Left renal cortex interstitium (tissue), 4 donors: ENCODE measurements at regions not wholly inside any gene's neighbourhood (a gene's known extent, or its start where the extent isn't known, plus 50 kb on each side); places are given as distances from the start of the nearest gene placed in this dataset.

Experiments used
- DNase-seq, 4 donors: peaks; one replicate each; pipeline ENCODE4 v3.0.0-alpha.2; 2013; ENCODE audit warnings: low read depth in 4 of 4, low spot score in 2 of 4, missing footprints in 1 of 4

DNA sequence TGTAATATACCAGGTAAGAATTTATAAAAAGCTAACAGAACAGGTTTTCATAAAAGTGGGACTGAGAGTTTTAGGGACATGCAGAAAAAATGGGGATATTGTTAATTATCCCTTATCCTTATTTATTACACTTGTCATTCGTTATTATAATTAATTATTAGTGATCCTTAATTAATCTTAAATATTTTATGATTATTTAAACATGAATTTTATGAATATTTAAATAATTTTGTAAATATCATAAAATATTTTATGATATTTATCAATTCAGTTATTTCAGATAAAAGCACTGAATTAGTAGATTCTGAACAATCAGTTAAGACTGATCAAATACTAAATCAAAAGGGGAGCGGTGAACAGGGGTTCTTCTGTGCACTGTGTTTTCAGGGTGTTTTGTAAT lies 300.1 kb downstream of the PAX1 start:
- DNase-seq: no peak

DNA sequence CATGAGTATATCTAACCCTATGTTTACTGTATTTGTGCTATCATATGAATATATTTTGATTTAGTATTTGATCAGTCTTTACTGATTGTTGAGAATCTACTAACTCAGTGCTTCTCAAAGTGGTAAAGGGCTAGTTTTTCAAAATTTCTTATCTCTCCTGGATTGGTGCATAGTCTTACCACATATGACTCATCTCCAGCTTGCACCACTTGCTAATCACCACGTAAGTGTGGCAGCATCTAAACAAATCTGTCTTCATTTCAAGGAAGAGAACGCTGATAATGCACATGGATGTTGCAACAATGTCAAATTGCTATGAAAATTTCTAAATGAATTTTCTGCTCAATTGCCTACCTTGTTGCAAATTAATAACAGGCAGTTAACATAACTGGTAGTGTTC lies 299.5 kb downstream of the PAX1 start:
- DNase-seq: no peak

DNA sequence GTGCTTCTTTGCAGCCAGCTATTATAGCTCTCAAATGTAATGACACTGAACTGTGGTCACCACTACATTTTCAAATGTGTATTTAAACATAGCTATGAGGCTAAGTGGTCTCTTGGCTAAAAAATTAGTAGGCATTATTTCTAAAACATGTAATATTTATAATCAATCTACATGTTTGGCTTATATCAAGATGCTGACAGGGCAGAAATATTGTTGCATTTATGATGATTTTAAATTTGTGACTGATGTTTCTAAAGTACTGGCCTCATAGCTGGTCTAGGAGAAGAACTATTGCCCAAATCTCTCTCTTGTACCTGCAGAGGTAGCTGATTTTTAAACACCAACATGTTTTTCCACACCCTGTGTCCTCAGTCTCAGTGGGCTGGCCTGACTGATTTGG lies 298.2 kb downstream of the PAX1 start:
- DNase-seq: no peak

DNA sequence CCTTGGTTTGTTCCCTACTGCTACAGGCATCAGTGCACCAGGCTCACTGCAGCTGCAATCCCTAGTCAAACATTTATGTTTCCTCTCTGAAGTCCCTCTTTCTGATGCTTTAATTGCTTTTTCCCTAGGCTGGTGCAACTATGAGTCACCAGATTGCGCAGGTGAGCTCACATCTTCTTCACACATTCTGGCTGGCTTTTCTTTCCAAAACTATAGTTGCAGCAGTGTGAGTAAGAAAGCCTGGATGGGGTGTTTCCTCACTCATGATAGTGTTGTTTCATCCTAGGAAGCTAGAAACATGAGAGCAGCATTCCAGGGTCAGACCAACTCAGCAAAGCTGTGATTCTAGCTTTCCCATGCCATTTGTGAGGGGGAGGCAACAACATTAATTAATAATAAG lies 296.4 kb downstream of the PAX1 start:
- no peak for DNase-seq

DNA sequence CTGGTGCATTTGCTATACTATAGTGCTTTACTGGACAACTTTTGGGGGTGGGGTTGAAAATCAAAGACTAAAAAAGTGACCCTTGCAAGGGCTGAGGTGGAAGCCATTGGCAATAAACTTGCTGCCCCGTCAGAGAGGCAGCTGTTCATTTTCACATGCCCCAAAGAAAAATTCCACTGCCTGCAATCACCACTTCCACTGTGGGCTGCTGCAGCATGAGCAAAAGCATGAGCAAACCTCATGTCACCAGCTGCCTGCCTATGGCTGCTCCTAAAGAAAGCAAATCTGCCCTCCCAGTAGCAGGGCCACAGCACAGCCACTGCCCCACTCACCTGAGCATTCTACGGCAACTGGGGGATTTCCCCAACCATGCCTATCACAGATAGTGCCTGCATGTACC lies 290.0 kb downstream of the PAX1 start:
- no peak for DNase-seq

DNA sequence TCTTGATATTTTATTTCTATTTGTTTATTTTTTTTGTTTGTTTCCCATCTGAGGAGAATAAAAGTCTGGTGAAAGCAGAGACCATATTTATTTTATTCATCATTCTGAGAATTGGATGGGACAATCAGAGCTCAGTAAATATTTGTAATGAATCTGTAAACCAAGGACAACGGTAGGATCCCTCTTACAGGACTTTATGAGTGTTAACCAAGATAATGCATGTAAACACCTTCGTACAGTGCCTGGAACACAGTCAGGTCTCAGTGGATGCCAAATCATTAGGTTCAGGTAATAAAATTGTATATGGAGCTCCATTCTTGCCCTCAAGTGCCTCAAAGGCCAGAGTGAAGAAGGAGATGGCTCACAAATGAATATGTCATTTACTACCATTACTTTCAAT lies 288.7 kb downstream of the PAX1 start:
- DNase-seq: no peak

DNA sequence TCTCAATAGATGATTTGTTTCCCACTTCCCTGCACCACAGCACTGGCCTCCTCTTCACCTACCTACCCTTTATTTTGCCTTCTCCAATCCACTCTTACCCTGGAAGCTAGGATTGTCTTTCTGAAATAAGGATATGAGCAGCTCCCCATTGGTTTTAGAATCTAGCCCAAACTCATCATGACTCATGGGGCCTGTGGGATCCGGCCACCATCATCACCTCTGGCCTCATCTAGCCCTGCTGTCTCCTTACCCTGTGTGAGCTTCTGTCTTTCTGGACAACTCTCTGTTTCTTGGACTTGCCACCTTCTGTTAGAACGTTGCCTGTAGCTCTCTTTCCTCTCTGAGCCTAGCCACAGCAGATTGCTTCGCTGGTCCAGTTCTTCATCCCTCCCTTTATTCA lies 277.1 kb downstream of the PAX1 start:
- no peak for DNase-seq

DNA sequence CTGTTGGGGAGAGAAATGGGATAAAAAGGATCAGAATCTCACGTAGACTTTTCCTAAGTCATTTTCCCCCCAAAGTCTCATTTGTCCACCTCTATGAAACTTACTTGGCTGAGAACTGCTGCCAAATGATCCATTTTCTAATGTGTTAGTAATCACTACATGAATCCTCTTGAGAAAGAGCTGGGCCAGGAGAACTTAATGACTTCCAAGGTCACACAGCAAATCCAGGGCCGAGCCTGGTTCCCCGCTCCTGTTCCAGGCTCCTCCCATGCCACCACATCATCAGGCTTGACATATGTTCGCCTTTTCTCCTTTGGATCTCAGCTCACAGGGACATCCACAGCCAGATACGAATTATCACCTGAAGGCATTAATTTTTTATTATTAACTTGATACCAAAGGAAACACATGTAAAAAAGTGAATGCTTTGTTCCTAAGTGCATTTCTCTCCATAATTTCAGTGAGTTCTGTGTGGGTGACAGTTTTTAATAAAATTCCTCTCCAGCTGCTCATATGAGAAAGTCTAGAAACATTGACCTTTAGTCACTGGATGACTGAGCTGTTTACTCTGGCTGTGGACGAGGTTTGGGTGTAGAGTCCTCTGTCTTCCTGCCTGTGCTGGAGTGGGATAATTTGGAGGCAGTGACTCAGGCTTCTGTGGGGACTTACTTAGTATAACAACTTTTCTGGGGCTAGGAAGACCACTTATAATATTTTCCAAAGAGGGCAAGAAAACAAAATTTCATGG lies 276.3 kb downstream of the PAX1 start:
- peak in 2 of 4 donors; percentile 3 to 6 for DNase-seq

DNA sequence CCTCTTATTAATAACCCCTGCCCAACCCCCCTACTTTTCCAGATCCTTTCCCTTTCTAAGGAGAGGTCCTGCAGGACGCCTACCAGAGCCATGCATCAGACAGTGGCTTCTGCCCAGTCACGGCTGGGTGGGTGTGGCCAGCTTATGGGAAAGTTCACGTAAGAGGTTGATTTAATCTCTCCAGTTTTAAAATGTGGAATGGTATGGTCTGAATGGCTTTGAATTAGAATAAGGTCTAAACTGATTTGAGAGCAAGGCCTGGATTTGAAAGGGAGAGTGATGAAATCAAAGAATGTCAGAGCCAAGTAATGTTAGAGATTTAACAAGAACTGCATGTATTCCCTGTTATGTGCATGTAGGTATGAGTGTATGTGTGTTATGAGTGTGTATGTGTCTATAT lies 275.7 kb downstream of the PAX1 start:
- DNase-seq: no peak

DNA sequence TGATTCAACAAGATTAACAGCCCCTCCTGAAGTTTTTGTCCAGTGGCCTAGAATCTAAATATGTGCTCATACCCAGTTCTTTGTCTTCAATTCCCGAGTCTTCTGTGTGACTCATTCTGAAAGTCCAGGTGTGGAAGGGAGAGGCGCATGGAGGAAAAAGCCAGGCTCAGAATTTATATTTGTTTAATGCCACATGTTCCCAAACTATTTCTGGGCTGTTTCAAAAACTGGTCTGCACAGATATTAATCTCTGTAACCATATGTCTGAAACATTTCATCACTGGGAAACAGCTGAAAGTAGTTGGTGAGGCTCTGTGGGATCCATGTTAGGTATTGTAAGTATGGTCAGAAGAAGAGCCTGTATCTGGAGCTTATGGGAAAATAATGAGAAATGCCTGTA lies 266.0 kb downstream of the PAX1 start:
- no peak for DNase-seq

DNA sequence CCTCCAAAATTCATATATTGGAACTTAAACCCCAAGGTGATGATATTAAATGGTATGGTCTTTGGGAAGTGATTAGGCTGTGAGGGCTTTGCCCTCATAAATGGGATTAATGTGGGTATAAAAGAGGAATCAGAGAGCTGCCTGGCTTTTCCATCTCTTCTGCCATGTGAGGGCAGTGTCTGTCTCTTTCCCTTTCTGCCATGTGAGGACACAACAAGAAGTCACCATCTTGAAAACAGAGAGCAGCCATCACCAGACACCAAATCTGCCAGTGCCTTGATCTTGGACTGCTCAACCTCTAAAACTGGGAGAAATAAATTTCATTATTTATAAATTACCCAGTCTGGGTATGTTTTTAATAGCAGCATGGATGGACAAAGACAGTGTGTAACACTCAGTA lies 263.0 kb downstream of the PAX1 start:
- no peak for DNase-seq

DNA sequence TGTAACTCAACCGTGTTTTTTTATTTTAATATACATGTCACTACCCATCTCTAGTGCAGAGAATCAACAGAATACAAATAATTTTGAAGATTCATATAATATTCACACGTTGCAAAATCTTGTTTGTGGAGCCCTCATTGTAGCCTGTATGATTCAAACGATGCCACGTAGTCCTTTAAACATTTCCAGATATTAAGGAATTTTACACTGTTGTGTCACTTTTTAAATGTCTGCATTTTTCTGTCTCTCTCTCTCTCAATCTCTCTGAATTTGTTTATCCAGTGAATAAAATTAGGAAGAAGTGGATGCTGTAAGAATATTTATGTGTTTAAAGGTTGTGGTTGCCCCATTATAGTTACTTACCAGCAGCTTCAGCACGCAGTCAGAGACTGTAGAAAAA lies 262.0 kb downstream of the PAX1 start:
- no peak for DNase-seq

DNA sequence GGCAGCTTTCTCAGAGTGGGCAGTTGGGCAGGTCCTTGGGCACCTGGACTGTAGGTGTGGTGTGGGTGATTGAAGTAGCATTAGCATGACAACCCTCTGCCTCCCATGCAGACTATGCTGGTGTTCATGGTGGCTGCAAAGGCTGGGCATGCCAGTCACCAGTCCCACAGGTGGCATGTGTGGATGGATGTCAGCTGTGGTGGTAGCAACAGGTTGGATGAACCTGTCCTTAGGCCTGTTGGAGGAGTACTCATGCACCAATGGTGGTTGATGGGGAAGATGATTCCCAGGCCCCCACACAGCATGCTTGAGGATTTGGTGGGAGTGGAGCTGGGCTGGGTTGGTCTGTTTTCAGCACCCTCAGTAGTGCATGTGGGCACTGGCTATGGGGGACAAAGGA lies 251.1 kb downstream of the PAX1 start:
- DNase-seq: no peak

DNA sequence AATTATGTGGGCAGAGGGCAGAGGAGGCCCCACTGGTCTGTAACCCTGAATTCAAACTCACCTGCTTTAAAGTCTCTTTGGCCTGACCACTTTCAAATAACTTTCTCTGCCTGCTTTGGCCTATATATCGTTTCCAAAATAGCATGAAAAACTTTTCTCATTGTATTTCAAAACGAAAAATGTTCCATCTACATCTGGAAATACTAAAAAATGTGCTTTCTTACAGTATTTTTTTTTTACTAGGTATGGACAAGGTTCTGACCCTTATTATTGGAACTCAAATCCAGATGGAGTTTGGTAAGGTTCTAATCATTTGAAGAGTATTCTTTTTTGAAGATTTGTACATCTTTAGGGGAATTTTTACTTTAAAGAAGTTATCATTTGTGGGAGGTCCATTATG lies 241.9 kb downstream of the PAX1 start:
- DNase-seq: no peak

DNA sequence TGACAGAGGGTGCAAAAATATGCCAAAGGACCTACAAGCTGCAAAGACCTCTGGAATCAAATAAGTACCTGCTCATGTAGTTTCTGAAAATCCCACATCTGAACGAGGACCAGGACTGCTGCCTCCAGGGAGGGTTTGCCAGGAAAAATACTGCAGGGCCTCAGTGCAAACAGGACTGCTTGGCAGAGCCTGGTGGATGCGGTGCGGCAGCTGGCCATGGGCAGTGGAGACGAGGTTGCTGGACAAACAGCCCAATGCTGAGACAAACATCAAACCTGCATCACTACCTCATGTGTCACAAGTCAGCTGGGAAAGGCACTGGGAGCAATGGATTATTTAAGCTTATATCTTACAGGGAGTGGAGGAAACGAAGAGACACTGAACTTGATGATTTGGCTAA lies 238.8 kb downstream of the PAX1 start:
- DNase-seq: no peak

DNA sequence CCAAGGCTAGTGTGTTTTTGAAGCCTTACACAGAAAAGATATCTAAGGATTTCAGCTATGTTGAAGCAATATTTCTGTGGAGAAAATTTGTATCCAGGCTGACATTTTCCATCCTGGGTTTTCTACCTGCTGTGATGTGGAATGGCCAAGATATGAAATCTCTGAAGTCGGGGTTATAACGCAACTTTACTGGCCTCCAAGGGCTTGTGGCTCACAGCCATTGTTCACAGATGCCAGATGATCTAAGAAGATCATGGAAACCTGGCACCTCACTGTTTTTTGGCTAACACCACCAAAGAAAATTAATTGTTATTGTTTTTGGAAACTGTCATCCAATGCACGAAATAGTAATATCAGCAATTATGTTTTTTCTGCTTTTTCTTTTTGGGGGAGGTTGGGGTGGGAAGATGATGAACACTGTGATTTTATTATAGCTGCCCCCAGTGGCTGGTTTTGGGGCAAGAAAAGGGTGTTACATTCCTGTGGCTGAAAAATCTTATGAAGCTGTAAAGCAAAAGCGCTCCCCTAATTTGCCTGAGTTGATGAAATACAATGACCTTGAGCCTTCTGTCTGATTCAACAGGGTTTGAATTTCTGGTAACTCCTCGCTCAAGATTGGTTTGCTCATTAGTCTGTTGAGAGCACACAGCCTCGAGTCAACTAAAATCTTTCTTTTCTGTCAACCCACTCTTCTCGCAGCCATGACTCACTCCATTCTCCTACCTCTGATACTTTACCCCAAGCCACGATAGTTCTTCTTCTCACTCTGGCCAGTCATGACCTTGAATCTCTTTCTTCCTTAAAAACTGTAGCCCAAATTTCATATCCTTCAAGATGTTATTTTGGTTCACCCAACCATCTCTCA lies 236.7 kb downstream of the PAX1 start:
- no peak for DNase-seq

DNA sequence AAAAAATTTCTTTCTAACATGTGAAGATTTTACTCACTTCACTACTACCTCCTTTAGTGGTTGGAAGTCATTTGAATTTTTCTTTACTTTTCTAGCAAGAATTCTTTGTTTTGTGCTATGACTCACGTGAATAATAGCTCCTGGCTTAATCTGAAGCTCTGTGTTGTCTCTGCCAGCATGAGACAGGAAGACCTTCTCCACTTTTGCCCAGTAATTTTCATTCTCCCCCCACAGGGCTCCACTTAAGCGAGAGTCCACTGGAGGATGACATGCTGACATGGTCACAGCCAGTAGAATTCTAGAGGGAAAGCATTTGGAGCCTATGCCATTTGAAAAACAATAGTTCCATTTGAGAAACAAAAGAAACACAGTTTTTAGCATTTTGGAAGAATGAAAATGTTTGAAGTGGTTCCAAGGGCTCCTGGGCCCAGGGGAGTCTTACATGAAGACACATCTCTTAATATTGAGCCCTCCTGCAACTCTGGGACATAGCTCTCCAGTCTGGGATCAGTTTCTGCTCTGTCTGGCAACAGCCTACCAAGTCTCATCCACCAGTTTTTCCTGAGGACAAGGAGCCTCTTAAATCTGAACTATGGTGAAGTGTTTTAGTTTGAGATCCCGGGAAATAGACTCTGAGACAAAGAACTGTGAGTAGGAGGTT lies 231.4 kb downstream of the PAX1 start:
- no peak for DNase-seq

DNA sequence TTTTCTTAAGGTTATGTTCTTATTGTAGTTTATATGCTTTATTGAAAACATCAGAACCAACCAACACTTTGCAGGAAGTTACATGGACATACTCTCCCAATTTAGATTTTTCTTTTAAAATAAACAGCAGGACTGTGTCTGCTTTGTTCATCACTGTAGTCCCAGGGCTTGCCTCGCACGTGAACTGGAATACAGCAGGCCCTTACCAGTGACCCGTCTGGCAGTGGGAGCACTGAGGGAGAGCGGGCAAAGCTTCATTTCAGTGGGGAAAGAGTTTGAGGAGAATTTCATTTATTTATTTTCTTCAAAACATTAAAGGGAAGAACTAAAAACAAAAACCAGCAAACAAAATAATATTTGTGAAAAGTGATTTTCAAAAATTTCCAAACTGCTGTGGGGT lies 230.8 kb downstream of the PAX1 start:
- DNase-seq: no peak

DNA sequence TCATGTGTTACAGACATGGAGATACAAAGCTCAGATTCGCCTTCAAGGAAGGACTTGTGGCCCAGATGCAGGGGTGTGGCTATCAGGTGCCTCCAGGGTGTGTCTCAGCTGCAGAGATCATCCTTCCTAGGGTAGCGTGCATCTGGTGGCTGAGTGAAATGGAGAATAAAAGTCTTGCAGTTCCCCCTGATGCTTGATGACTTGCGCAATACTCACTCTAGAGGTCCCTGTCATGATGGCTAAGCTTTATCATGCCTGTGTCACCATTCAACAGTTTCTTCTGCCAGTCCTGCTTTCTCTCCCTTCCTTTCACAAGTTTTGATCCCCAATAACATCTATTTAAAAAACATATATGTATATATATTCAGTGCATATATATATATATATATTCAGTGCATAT lies 228.1 kb downstream of the PAX1 start:
- DNase-seq: no peak

DNA sequence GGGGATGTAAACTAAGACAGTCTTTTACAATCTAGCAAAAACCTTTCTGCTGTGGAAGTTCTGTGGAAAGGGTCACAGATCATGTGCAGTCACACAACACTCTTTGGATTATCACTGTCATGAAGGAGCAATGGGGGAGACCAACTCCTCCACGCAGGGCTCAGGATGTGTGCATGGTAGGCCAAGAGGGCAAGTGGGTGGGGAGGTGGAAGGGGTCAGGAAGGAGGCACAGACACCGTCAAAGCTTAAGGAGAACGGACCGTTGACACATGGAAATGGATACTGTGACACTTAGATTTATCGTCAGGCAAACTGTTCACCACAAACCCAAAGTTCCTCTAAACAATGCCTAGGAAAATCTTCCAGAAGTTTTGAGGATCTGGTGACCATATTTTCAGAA lies 215.8 kb downstream of the PAX1 start:
- DNase-seq: peak in 2 of 4 donors; percentile 17 to 20

DNA sequence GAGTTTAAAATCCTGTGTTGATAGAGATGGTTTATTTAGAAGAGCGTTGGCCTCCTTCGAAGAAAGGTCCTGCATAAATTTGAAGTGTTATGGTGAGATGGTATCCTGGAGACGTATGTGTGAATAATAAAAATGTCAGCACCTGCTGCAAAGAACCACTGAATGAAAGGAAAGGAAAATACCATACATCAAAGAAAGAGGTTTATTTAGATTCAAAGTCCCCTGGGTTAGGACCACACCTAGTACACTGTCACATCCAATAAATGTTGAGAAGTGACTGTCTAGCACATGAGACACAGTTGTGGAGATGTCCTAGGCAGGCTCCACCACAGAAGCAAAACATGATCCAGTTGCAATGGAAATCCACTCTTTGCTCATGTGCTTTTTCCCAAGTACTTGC lies 214.7 kb downstream of the PAX1 start:
- DNase-seq: no peak

DNA sequence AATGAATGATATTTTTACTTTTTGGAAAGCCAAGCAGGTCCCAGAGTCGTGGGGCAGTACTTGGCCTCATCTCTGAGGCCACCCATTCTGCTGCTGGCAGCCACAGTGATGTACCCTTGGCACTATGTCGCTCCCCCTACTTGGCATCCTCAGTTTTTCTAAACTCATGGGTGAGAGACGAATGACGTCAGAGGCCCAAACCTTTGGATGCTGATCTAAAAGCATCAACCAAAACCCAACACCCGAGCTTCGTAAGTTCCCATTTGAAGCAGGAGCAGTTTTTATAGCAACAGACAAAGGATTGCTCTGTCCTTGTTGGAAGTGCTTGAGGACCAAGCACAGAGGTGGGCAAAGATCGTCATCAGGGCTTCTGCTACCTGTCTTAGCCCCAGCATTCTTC lies 212.9 kb downstream of the PAX1 start:
- DNase-seq: no peak
